ENCODE measurements at regions not wholly inside any gene's neighbourhood (a gene's known extent, or its start where the extent isn't known, plus 50 kb on each side); places are given as distances from the start of the nearest gene placed in this dataset.

- ATAC-seq (peak; percentile 74), DNase-seq (no peak)
- Histone ChIP-seq H3K4me3 (no peak overlapping the region), H3K4me1 (no peaks in the 10 kb centered on the region), H3K36me3 (no peaks in the 10 kb centered on the region), H3K27ac (no peak overlapping the region), H3K9me3 (no peaks in the 10 kb centered on the region), H3K27me3 (peaks cover 7% of the 10 kb centered on the region)
- intact Hi-C loops (cut with DNase I) = no loop called here
- TF ChIP-seq CTCF (IDR thresholded peaks at IDR 0.05) = peak; percentile 51
Measured at GRCh38 chr6:127641905-127642304, 64.9 kb downstream of the C6orf58 start.

Measured in upper lobe of right lung (tissue), 1 donor.